IMR-90 (cell line): ENCODE measurements at regions not wholly inside any gene's neighbourhood (a gene's known extent, or its start where the extent isn't known, plus 50 kb on each side); places are given as distances from the start of the nearest gene placed in this dataset.

Source experiments
- ATAC-seq: fragments of 200-7000 bp; cut with Tn5 transposase; 2 replicates; pipeline ENCODE4 v1.9.1; 2020; ENCODE audit warnings: low read depth, mild to moderate bottlenecking, moderate library complexity
- BruUV-seq: library from RNA; stranded (reverse); fragments of 400-500 nt; replicated peaks from 2 replicates; lab custom pipeline; 2021; lab: Mats Ljungman, UMichigan
- CTCF ChIA-PET: fragments of 300-600 bp; formaldehyde crosslinking; extraction: SDS; loops from one replicate; lab custom pipeline; 2021; ENCODE audit warnings: antibody characterized with exemption; lab: Yijun Ruan, JAX
- POLR2A ChIA-PET: fragments of 300-600 bp; sonication (Branson Sonifier 250); formaldehyde crosslinking; loops from one replicate; lab custom pipeline; 2022; ENCODE audit warnings: antibody characterized with exemption; ENCODE audit not compliant: unreplicated experiment; lab: Charles Lee
- DNase-seq: peaks from one replicate; pipeline ENCODE4 v3.0.0; 2013
- H2AFZ ChIP-seq: replicated peaks from 2 replicates; pipeline ENCODE3; 2013; ENCODE audit warnings: low read length, mild to moderate bottlenecking; ENCODE audit not compliant: poor library complexity
- H2AK5ac ChIP-seq: 2 replicates; pipeline ENCODE4 v1.6.1; 2013; ENCODE audit warnings: low read depth, low read length, inconsistent platforms
- H2AK9ac ChIP-seq: replicated peaks from 2 replicates; pipeline ENCODE3; 2013; ENCODE audit warnings: mild to moderate bottlenecking, low read depth, low read length, moderate library complexity; ENCODE audit not compliant: poor library complexity
- H2BK120ac ChIP-seq: 2 replicates; pipeline ENCODE4 v1.6.1; 2013; ENCODE audit warnings: low read depth, low read length, inconsistent platforms
- H2BK15ac ChIP-seq: 3 replicates; pipeline ENCODE4 v1.6.1; 2013; ENCODE audit warnings: low read depth, low read length, inconsistent platforms
- H2BK20ac ChIP-seq: 2 replicates; pipeline ENCODE4 v1.6.1; 2013; ENCODE audit warnings: low read depth, mild to moderate bottlenecking, inconsistent platforms, low read length, moderate library complexity
- H2BK5ac ChIP-seq: 2 replicates; pipeline ENCODE4 v1.6.1; 2013; ENCODE audit warnings: mild to moderate bottlenecking, low read depth, low read length, inconsistent platforms; ENCODE audit not compliant: poor library complexity, severe bottlenecking
- H3K14ac ChIP-seq: replicated peaks from 2 replicates; pipeline ENCODE4 v1.6.1; 2013; ENCODE audit warnings: low read depth, low read length, inconsistent platforms
- H3K18ac ChIP-seq: 2 replicates; pipeline ENCODE4 v1.6.1; 2013; ENCODE audit warnings: low read depth, low read length, control low read depth
- H3K23ac ChIP-seq: 2 replicates; pipeline ENCODE4 v1.6.1; 2013; ENCODE audit warnings: low read depth, low read length, inconsistent platforms
- H3K27ac ChIP-seq: 2 replicates; pipeline ENCODE4 v1.5.1; 2013; ENCODE audit warnings: mild to moderate bottlenecking, control low read depth, low read length; ENCODE audit not compliant: insufficient read depth
- H3K27me3 ChIP-seq: 2 replicates; pipeline ENCODE4 v1.6.1; 2013; ENCODE audit warnings: low read length; ENCODE audit not compliant: control insufficient read depth, insufficient read depth
- H3K36me3 ChIP-seq: 2 replicates; pipeline ENCODE4 v1.6.1; 2013; ENCODE audit warnings: low read length, mixed read lengths; ENCODE audit not compliant: control insufficient read depth, insufficient read depth
- H3K4ac ChIP-seq: 2 replicates; pipeline ENCODE4 v1.6.1; 2013; ENCODE audit warnings: low read depth, low read length, inconsistent platforms
- H3K4me1 ChIP-seq: 2 replicates; pipeline ENCODE4 v1.6.1; 2013; ENCODE audit warnings: low read length, mixed read lengths; ENCODE audit not compliant: control insufficient read depth, insufficient read depth
- H3K4me2 ChIP-seq: 2 replicates; pipeline ENCODE4 v1.6.1; 2013; ENCODE audit warnings: low read depth, mild to moderate bottlenecking, control low read depth, low read length, moderate library complexity
- H3K4me3 ChIP-seq: 2 replicates; pipeline ENCODE4 v1.5.1; 2013; ENCODE audit warnings: low read depth, mild to moderate bottlenecking, control low read depth, low read length, moderate library complexity; ENCODE audit not compliant: insufficient read depth
- H3K56ac ChIP-seq: 2 replicates; pipeline ENCODE4 v1.6.1; 2013; ENCODE audit warnings: low read length, inconsistent platforms; ENCODE audit not compliant: insufficient read depth; ENCODE audit errors: extremely low read depth
- H3K79me1 ChIP-seq, 2 experiments: 2 replicates each; pipeline ENCODE4 v1.6.1; 2013; ENCODE audit warnings: low read length in 2 of 2, inconsistent platforms in 1 of 2, low read depth in 1 of 2
- H3K9ac ChIP-seq: 2 replicates; pipeline ENCODE4 v1.6.1; 2013; ENCODE audit warnings: low read depth, low read length, control low read depth
- H3K9me1 ChIP-seq: 2 replicates; pipeline ENCODE4 v1.6.1; 2013; ENCODE audit warnings: low read length, inconsistent platforms; ENCODE audit not compliant: insufficient read depth
- H3K9me3 ChIP-seq: 2 replicates; pipeline ENCODE4 v1.6.1; 2013; ENCODE audit warnings: low read length; ENCODE audit not compliant: control insufficient read depth, insufficient read depth
- H4K20me1 ChIP-seq: 2 replicates; pipeline ENCODE4 v1.6.1; 2013; ENCODE audit warnings: low read length, inconsistent platforms; ENCODE audit not compliant: insufficient read depth
- H4K5ac ChIP-seq: 2 replicates; pipeline ENCODE4 v1.6.1; 2013; ENCODE audit warnings: mild to moderate bottlenecking, low read depth, low read length, control low read depth
- H4K8ac ChIP-seq, 2 experiments: 2 replicates each; pipeline ENCODE4 v1.6.1; 2013; ENCODE audit warnings: low read depth in 2 of 2, low read length in 2 of 2, control low read depth in 1 of 2, inconsistent platforms in 1 of 2
- H4K91ac ChIP-seq: 2 replicates; pipeline ENCODE4 v1.6.1; 2013; ENCODE audit warnings: low read depth, low read length, inconsistent platforms; ENCODE audit not compliant: insufficient read depth
- MXI1 ChIP-seq: IDR thresholded peaks from 2 replicates; pipeline ENCODE4 v1.6.1; 2012; ENCODE audit warnings: low read depth, mild to moderate bottlenecking, low read length, moderate library complexity, borderline replicate concordance
- SMC3 ChIP-seq: fragments of 150-350 bp; IDR thresholded peaks from 2 replicates; pipeline ENCODE4 v1.6.1; 2016; ENCODE audit warnings: low read depth, mild to moderate bottlenecking, antibody characterized with exemption, low read length, moderate library complexity
- WGBS, 2 experiments: methylation state at CpG; one replicate each; pipeline versions ENCODE4 v1.1.5 to v1.1.7; 2013; ENCODE audit warnings: missing lambda C conversion rate in 2 of 2; ENCODE audit not compliant: insufficient read length in 1 of 2; ENCODE audit errors: extremely low coverage in 2 of 2; 5-methylcytosine and 5-hydroxymethylcytosine counted together
- dilution Hi-C: fragments of 300-500 bp; cut with HindIII; formaldehyde crosslinking; loops from one replicate; pipeline ENCODE4 v1.14.3; 2018; ENCODE audit warnings: low sequenced_read_pairs; ENCODE audit not compliant: unreplicated experiment
- in situ Hi-C: fragments of 300-500 bp; cut with MboI; formaldehyde crosslinking; loops from 3 replicates; pipeline ENCODE4 v1.14.3; 2019; ENCODE audit warnings: low sequenced_read_pairs, inconsistent platforms, mixed read lengths
- intact Hi-C: fragments of 100-400 bp; cut with micrococcal nuclease; formaldehyde crosslinking; loops from 2 replicates; pipeline ENCODE4 v1.10.0; 2022

DNA sequence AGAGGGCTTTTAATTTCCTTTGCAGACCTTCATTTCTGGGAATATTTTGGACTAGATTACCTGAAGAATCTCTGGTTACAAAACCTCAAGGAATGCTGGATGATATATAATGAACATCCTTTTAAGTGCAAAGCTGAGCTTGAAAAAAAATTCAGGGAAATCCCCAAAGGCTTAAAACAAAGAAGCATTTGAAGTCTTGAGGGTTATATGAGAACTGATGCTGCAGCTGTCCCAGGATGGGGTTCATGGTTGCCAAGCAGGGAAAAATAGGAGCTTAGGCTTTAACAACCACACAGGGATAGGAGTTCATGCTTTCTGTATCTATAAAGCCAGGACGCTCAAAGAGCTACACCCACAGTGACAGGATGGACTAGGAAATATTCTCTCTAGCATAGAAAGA is 150.4 kb upstream of the IRX5 start:
- dilution Hi-C loops = no loop called here
- H4K5ac ChIP-seq = no peak overlapping the region

More for the DNA sequence above, 150.4 kb upstream of the IRX5 start:
- no peak for DNase-seq
- Histone ChIP-seq H2AK9ac (no peak overlapping the region), H3K36me3 (no peaks in the 10 kb centered on the region), H3K23ac (no peak overlapping the region), H4K20me1 (no peaks in the 10 kb centered on the region), H3K27ac (no peak overlapping the region), H2BK120ac (no peak overlapping the region), H3K56ac (no peak overlapping the region), H3K14ac (no peak overlapping the region), H3K9me3 (no peaks in the 10 kb centered on the region; the same call in 1 of the 2 replicates), H3K27me3 (no peaks in the 10 kb centered on the region), H3K79me1 (no peaks in the 10 kb centered on the region), H3K9me1 (no peaks in the 10 kb centered on the region), H3K18ac (no peak overlapping the region), H4K8ac (no peak overlapping the region), H3K4ac (no peak overlapping the region), H2BK15ac (no peak overlapping the region), H3K9ac (no peak overlapping the region), H4K91ac (no peak overlapping the region), H2AK5ac (no peak overlapping the region), H3K4me3 (no peak overlapping the region), H2BK20ac (no peak overlapping the region), H2AFZ (no peak overlapping the region), H2BK5ac (no peak overlapping the region), H3K4me1 (no peaks in the 10 kb centered on the region), H3K4me2 (no peak overlapping the region)
- in situ Hi-C loops = no loop called here
- no TSS peak for BruUV-seq
- intact Hi-C loops = no loop called here
- no peak for TF ChIP-seq SMC3
- TF ChIP-seq MXI1 = no peak
- ATAC-seq = no peak
- CTCF ChIA-PET = interaction anchor here (0.6 kb wide), 1 partner anchor 208 kb away, joined by 5 read pairs; no protein-coding TSS in a partner anchor
- WGBS, 2 experiments = no CpG with 5 or more reads among the region's 1 CpG
- POLR2A ChIA-PET = no interaction called here
